HEK293T (cell line): ENCODE measurements at regions not wholly inside any gene's neighbourhood (a gene's known extent, or its start where the extent isn't known, plus 50 kb on each side); places are given as distances from the start of the nearest gene placed in this dataset.

Experiments used
- BHLHE40 ChIP-seq: fragments of 450-650 bp; IDR thresholded peaks from 2 replicates; pipeline ENCODE4 v1.6.1; 2016; ENCODE audit warnings: mild to moderate bottlenecking, moderate library complexity, borderline replicate concordance
- ELF4 ChIP-seq: fragments of 450-650 bp; IDR thresholded peaks from 2 replicates; pipeline ENCODE4 v1.6.1; 2017; ENCODE audit warnings: antibody characterized with exemption
- FOXK2 ChIP-seq: fragments of 450-650 bp; IDR thresholded peaks from 2 replicates; pipeline ENCODE4 v1.6.1; 2016; ENCODE audit warnings: mild to moderate bottlenecking
- FOXM1 ChIP-seq: fragments of 450-650 bp; IDR thresholded peaks from 2 replicates; pipeline ENCODE4 v1.6.1; 2017; ENCODE audit warnings: mild to moderate bottlenecking, borderline replicate concordance
- HDGF ChIP-seq: fragments of 450-650 bp; IDR thresholded peaks from 2 replicates; pipeline ENCODE4 v1.6.1; 2017; ENCODE audit warnings: antibody characterized with exemption, borderline replicate concordance
- L3MBTL2 ChIP-seq: fragments of 450-650 bp; conservative IDR thresholded peaks from 2 replicates; pipeline ENCODE4 v1.6.1; 2016; ENCODE audit warnings: mild to moderate bottlenecking
- LEF1 ChIP-seq: fragments of 450-650 bp; IDR thresholded peaks from 2 replicates; pipeline ENCODE4 v1.6.1; 2017; ENCODE audit warnings: mild to moderate bottlenecking, borderline replicate concordance
- NFRKB ChIP-seq: fragments of 450-650 bp; IDR thresholded peaks from 2 replicates; pipeline ENCODE4 v1.6.1; 2016; ENCODE audit warnings: mild to moderate bottlenecking, moderate library complexity
- SUZ12 ChIP-seq: fragments of 450-650 bp; IDR thresholded peaks from 2 replicates; pipeline ENCODE4 v1.6.1; 2016; ENCODE audit warnings: mild to moderate bottlenecking
- ZNF384 ChIP-seq: fragments of 450-650 bp; IDR thresholded peaks from 2 replicates; pipeline ENCODE4 v1.6.1; 2016

GRCh38 chr9:20220286-20220685 lies 402.0 kb downstream of the MLLT3 start:
- TF ChIP-seq FOXM1 (no peak), BHLHE40 (no peak), SUZ12 (no peak), LEF1 (no peak), ELF4 (no peak), L3MBTL2 (no peak), ZNF384 (no peak), NFRKB (no peak), FOXK2 (no peak), HDGF (no peak)
